H1 (cell line): ENCODE measurements at regions not wholly inside any gene's neighbourhood (a gene's known extent, or its start where the extent isn't known, plus 50 kb on each side); places are given as distances from the start of the nearest gene placed in this dataset. TPM values are rescaled to one million over a fixed set of nuclear protein-coding genes. Genes with fewer than 3 reads are reported as not detected.

ENCODE experiments used
- small RNA-seq: library from polyadenylated mRNA; stranded (forward); fragments of <200 nt; extraction: miRNeasy Mini kit (QIAGEN cat#:217004); gene quantifications from one replicate; pipeline ENCODE3, GENCODE V24; 2013; ENCODE audit not compliant: insufficient read depth

Small RNA genes in the stretch of these regions (small RNA-seq; reads per million reads assigned to genes)
- gene GNG5P5 (not detected), gene RN7SL700P (not detected)
